HCT116 (cell line): ENCODE measurements at regions not wholly inside any gene's neighbourhood (a gene's known extent, or its start where the extent isn't known, plus 50 kb on each side); places are given as distances from the start of the nearest gene placed in this dataset.

Experiments
- ATAC-seq: fragments of 200-7000 bp; cut with Tn5 transposase; 2 replicates; pipeline ENCODE4 v1.9.1; 2020; ENCODE audit warnings: mild to moderate bottlenecking, moderate library complexity
- BruUV-seq: library from RNA; stranded (reverse); fragments of 400-500 nt; replicated peaks from 2 replicates; lab custom pipeline; 2021; lab: Mats Ljungman, UMichigan
- CTCF ChIA-PET: fragments of 300-600 bp; sonication (Branson Sonifier 250); formaldehyde crosslinking; loops from one replicate; lab custom pipeline; 2021; ENCODE audit warnings: antibody characterized with exemption; lab: Charles Lee
- POLR2A ChIA-PET: fragments of 300-600, 350-600 bp; sonication (Branson Sonifier 250); formaldehyde crosslinking; loops from one replicate; lab custom pipeline; 2021; ENCODE audit warnings: antibody characterized with exemption; lab: Charles Lee
- RAD21 ChIA-PET, 2 experiments: fragments of 300-600 bp; sonication (Branson Sonifier 250); formaldehyde crosslinking; loops; one replicate each; lab custom pipeline; 2023; ENCODE audit warnings: low total read pairs in 2 of 2; ENCODE audit not compliant: uncharacterized antibody in 2 of 2, unreplicated experiment in 2 of 2, low non-redundant PET in 1 of 2; lab: Charles Lee
- DNase-seq: peaks from one replicate; pipeline ENCODE4 v3.0.0-alpha.2; 2010; ENCODE audit warnings: low read depth, low spot score
- H2AFZ ChIP-seq: fragments of 200-600 bp; shearing (Covaris generic), sonication (generic); 2 replicates; pipeline ENCODE4 v1.6.1; 2017; ENCODE audit warnings: low read depth, mixed run types, mixed read lengths, antibody characterized with exemption, low read length; ENCODE audit not compliant: poor library complexity, severe bottlenecking
- H3K27ac ChIP-seq: 2 replicates; pipeline ENCODE4 v1.5.1; 2012; ENCODE audit warnings: low read depth, low read length
- H3K27me3 ChIP-seq: fragments of 200-600 bp; sonication (generic); 2 replicates; pipeline ENCODE4 v1.6.1; 2016; ENCODE audit warnings: mixed run types, low read length, mixed read lengths; ENCODE audit not compliant: insufficient read depth
- H3K36me3 ChIP-seq, 2 experiments: fragments of 200-500 bp in 1 of 2; fragments of 200-600 bp in 1 of 2; sonication (Bioruptor generic) in 1 of 2; sonication (generic) in 1 of 2; 2 replicates each; pipeline versions ENCODE4 v1.5.1 to v1.6.1; 2014 to 2016; ENCODE audit warnings: low read length in 2 of 2, inconsistent platforms in 1 of 2, mixed read lengths in 1 of 2, mixed run types in 1 of 2; ENCODE audit not compliant: insufficient read depth in 2 of 2, control insufficient read depth in 1 of 2
- H3K4me1 ChIP-seq, 2 experiments: fragments of 200-600 bp in 1 of 2; sonication (generic) in 1 of 2; 2 replicates each; pipeline versions ENCODE4 v1.5.1 to v1.6.1; 2012 to 2017; ENCODE audit warnings: low read length in 2 of 2, inconsistent platforms in 1 of 2, mild to moderate bottlenecking in 1 of 2, mixed read lengths in 1 of 2, mixed run types in 1 of 2, moderate library complexity in 1 of 2; ENCODE audit not compliant: insufficient read depth in 2 of 2, control insufficient read depth in 1 of 2
- H3K4me2 ChIP-seq: fragments of 200-600 bp; sonication (generic); 2 replicates; pipeline ENCODE4 v1.6.1; 2017; ENCODE audit warnings: mixed run types, low read length, mixed read lengths
- H3K4me3 ChIP-seq, 2 experiments: fragments of 200-600 bp in 1 of 2; sonication (generic) in 1 of 2; replicated peaks in 1 of 2; 2 replicates each; pipeline ENCODE4 v1.5.1; 2011 to 2016; ENCODE audit warnings: low read length in 2 of 2, control low read depth in 1 of 2, low read depth in 1 of 2, mild to moderate bottlenecking in 1 of 2, mixed read lengths in 1 of 2, mixed run types in 1 of 2
- H3K79me2 ChIP-seq: fragments of 200-600 bp; sonication (generic); 2 replicates; pipeline ENCODE4 v1.6.1; 2017; ENCODE audit warnings: mild to moderate bottlenecking, mixed run types, low read length, moderate library complexity, mixed read lengths; ENCODE audit not compliant: insufficient read depth
- H3K9ac ChIP-seq: fragments of 200-600 bp; sonication (generic); 2 replicates; pipeline ENCODE4 v1.6.1; 2016; ENCODE audit warnings: low read length, mixed read lengths
- H3K9me2 ChIP-seq: fragments of 200-600 bp; sonication (generic), shearing (Covaris generic); 2 replicates; pipeline ENCODE4 v1.6.1; 2017; ENCODE audit warnings: mixed run types, mild to moderate bottlenecking, moderate library complexity; ENCODE audit not compliant: insufficient read depth
- H3K9me3 ChIP-seq, 2 experiments: fragments of 200-500 bp in 1 of 2; fragments of 200-600 bp in 1 of 2; sonication (Bioruptor generic) in 1 of 2; sonication (generic) in 1 of 2; 2 replicates each; pipeline ENCODE4 v1.6.1; 2014 to 2017; ENCODE audit warnings: low read length in 2 of 2, mixed read lengths in 2 of 2, inconsistent platforms in 1 of 2, low read depth in 1 of 2, mild to moderate bottlenecking in 1 of 2, mixed run types in 1 of 2, moderate library complexity in 1 of 2; ENCODE audit not compliant: control insufficient read depth in 1 of 2, insufficient read depth in 1 of 2
- H4K20me1 ChIP-seq: fragments of 200-600 bp; sonication (generic), shearing (Covaris generic); 2 replicates; pipeline ENCODE4 v1.6.1; 2017; ENCODE audit warnings: mixed run types, mild to moderate bottlenecking, moderate library complexity; ENCODE audit not compliant: insufficient read depth
- CBX3 ChIP-seq: IDR thresholded peaks from 2 replicates; pipeline ENCODE4 v1.6.1; 2012; ENCODE audit warnings: low read depth
- CEBPB ChIP-seq: IDR thresholded peaks from 2 replicates; pipeline ENCODE4 v1.6.1; 2012; ENCODE audit warnings: low read depth
- JUND ChIP-seq: IDR thresholded peaks from 2 replicates; pipeline ENCODE4 v1.6.1; 2012
- POLR2A ChIP-seq: IDR thresholded peaks from 2 replicates; pipeline ENCODE4 v1.7.0; 2011; ENCODE audit warnings: borderline replicate concordance; ENCODE audit not compliant: insufficient read depth, insufficient read length; ENCODE audit errors: extremely low read depth
- POLR2AphosphoS5 ChIP-seq: IDR thresholded peaks from 2 replicates; pipeline ENCODE4 v1.6.1; 2011; ENCODE audit warnings: mild to moderate bottlenecking, low read depth, low read length, moderate library complexity
- RAD21 ChIP-seq: IDR thresholded peaks from 2 replicates; pipeline ENCODE4 v1.6.1; 2012; ENCODE audit warnings: low read depth, mild to moderate bottlenecking
- SRF ChIP-seq: IDR thresholded peaks from 2 replicates; pipeline ENCODE4 v1.6.1; 2012; ENCODE audit warnings: low read depth
- TCF7L2 ChIP-seq: IDR thresholded peaks from 2 replicates; pipeline ENCODE4 v1.7.0; 2011; ENCODE audit warnings: borderline replicate concordance, inconsistent platforms; ENCODE audit not compliant: insufficient read depth, insufficient read length; ENCODE audit errors: extremely low read depth
- ZFX ChIP-seq: fragments of 450-650 bp; IDR thresholded peaks from 2 replicates; pipeline ENCODE4 v1.6.1; 2017
- ZNF274 ChIP-seq: fragments of 200-500 bp; sonication (Bioruptor generic); IDR thresholded peaks from 2 replicates; pipeline ENCODE4 v1.6.1; 2014; ENCODE audit warnings: mild to moderate bottlenecking, low read depth, low read length, inconsistent platforms
- intact Hi-C: fragments of 100-400 bp; cut with micrococcal nuclease; formaldehyde crosslinking; loops from 2 replicates; pipeline ENCODE4 v1.10.0; 2022

GRCh38 chr2:130259594-130259993 lies 61.4 kb upstream of the TUBA3E start:
- intact Hi-C loops: no loop called here
- H3K4me2 ChIP-seq: no peak overlapping the region
- H3K9me3 ChIP-seq: no peaks in the 10 kb centered on the region
- peaks cover 5% of the 10 kb centered on the region; the same call in 1 of the 2 replicates for H3K27me3 ChIP-seq
- no peak overlapping the region for H3K9ac ChIP-seq
- TF ChIP-seq JUND: no peak
- TF ChIP-seq POLR2AphosphoS5: no peak
- H2AFZ ChIP-seq: no peak overlapping the region
- no peak overlapping the region for H3K27ac ChIP-seq
- ATAC-seq (no peak), DNase-seq (no peak)
- POLR2A ChIA-PET: no interaction called here
- H3K4me1 ChIP-seq: no peaks in the 10 kb centered on the region
- RAD21 ChIA-PET: no interaction called here
- H3K36me3 ChIP-seq: no peaks in the 10 kb centered on the region
- CTCF ChIA-PET: no interaction called here
- no peaks in the 10 kb centered on the region for H4K20me1 ChIP-seq
- no peaks in the 10 kb centered on the region for H3K9me2 ChIP-seq
- BruUV-seq: no TSS peak
- H3K79me2 ChIP-seq: no peaks in the 10 kb centered on the region
- no peak overlapping the region for H3K4me3 ChIP-seq

GRCh38 chr2:130258356-130258755 lies 60.1 kb upstream of the TUBA3E start:
- Histone ChIP-seq H3K4me1 (0 out of 4 replicates have a peak, but pooled peaks cover 0 to under 1% of the 10 kb centered on the region in 2 experiments), H3K27me3 (peaks cover 5% of the 10 kb centered on the region; the same call in 1 of the 2 replicates), H3K9me3 (no peaks in the 10 kb centered on the region), H3K9ac (no peak overlapping the region), H2AFZ (no peak overlapping the region), H3K4me3 (no peak overlapping the region), H3K9me2 (no peaks in the 10 kb centered on the region), H3K4me2 (no peak overlapping the region), H4K20me1 (no peaks in the 10 kb centered on the region), H3K79me2 (no peaks in the 10 kb centered on the region), H3K36me3 (no peaks in the 10 kb centered on the region), H3K27ac (no peak overlapping the region)
- POLR2A ChIA-PET: no interaction called here
- DNase-seq: no peak
- RAD21 ChIA-PET: no interaction called here
- intact Hi-C loops: no loop called here
- TF ChIP-seq POLR2A (no peak), ZFX (no peak), JUND (no peak), RAD21 (no peak), POLR2AphosphoS5 (no peak), SRF (no peak), CEBPB (no peak), ZNF274 (no peak), CBX3 (no peak), TCF7L2 (no peak)
- CTCF ChIA-PET: no interaction called here
- BruUV-seq: no TSS peak
- ATAC-seq: no peak
